GM12878 (cell line): ENCODE measurements at regions not wholly inside any gene's neighbourhood (a gene's known extent, or its start where the extent isn't known, plus 50 kb on each side); places are given as distances from the start of the nearest gene placed in this dataset.

ENCODE experiments used
- FOXM1 ChIP-seq: IDR thresholded peaks from 2 replicates; pipeline ENCODE4 v1.6.1; 2012; ENCODE audit warnings: low read depth, mild to moderate bottlenecking, inconsistent platforms, low read length, moderate library complexity
- MYC ChIP-seq: IDR thresholded peaks from 2 replicates; pipeline ENCODE4 v1.6.1; 2011; ENCODE audit warnings: mild to moderate bottlenecking, low read length, moderate library complexity, inconsistent platforms; ENCODE audit not compliant: insufficient read depth, insufficient replicate concordance, insufficient read length, severe bottlenecking
- POLR2A ChIP-seq: IDR thresholded peaks from 2 replicates; pipeline ENCODE4 v1.6.1; 2011; ENCODE audit warnings: low read depth, mild to moderate bottlenecking, low read length
- POLR2AphosphoS5 ChIP-seq: IDR thresholded peaks from 2 replicates; pipeline ENCODE4 v1.6.1; 2011; ENCODE audit warnings: mild to moderate bottlenecking, low read length, inconsistent platforms
- RFX5 ChIP-seq: IDR thresholded peaks from 2 replicates; pipeline ENCODE4 v1.6.1; 2011; ENCODE audit warnings: low read depth, low read length, improper control_type of control experiment
- SP1 ChIP-seq: IDR thresholded peaks from one replicate; pipeline ENCODE4 v1.6.1; 2011; ENCODE audit warnings: low read depth, low read length
- TCF12 ChIP-seq: IDR thresholded peaks from 2 replicates; pipeline ENCODE4 v1.6.1; 2011; ENCODE audit warnings: low read depth, mild to moderate bottlenecking, low read length
- TCF3 ChIP-seq: IDR thresholded peaks from 2 replicates; pipeline ENCODE4 v1.6.1; 2012; ENCODE audit warnings: low read depth, mild to moderate bottlenecking, low read length, borderline replicate concordance; ENCODE audit not compliant: insufficient read depth
- YY1 ChIP-seq: IDR thresholded peaks from 2 replicates; pipeline ENCODE4 v1.6.1; 2011; ENCODE audit warnings: low read depth, mild to moderate bottlenecking, low read length
- ZNF274 ChIP-seq: IDR thresholded peaks from one replicate; pipeline ENCODE4 v1.8.0; 2011; ENCODE audit not compliant: insufficient read length, insufficient read depth
- TF ChIP-seq, protein P1 (sequence below), 3 experiments: IDR thresholded peaks in 2 of 3; conservative IDR thresholded peaks in 1 of 3; 2 replicates each; pipeline ENCODE4 v1.5.1; 2011; ENCODE audit warnings: low read depth in 3 of 3, low read length in 3 of 3, mild to moderate bottlenecking in 3 of 3, control low read depth in 2 of 3, moderate library complexity in 2 of 3, inconsistent platforms in 1 of 3, mixed read lengths in 1 of 3; ENCODE audit not compliant: control insufficient read depth in 2 of 3, insufficient read depth in 1 of 3; ENCODE audit errors: extremely low read depth in 1 of 3
- TF ChIP-seq, protein P2 (sequence below): IDR thresholded peaks from 2 replicates; pipeline ENCODE4 v1.6.1; 2011; ENCODE audit warnings: borderline replicate concordance, low read depth, mild to moderate bottlenecking, moderate library complexity, mixed read lengths, low read length; ENCODE audit not compliant: insufficient read depth; ENCODE audit errors: extremely low read length

DNA sequence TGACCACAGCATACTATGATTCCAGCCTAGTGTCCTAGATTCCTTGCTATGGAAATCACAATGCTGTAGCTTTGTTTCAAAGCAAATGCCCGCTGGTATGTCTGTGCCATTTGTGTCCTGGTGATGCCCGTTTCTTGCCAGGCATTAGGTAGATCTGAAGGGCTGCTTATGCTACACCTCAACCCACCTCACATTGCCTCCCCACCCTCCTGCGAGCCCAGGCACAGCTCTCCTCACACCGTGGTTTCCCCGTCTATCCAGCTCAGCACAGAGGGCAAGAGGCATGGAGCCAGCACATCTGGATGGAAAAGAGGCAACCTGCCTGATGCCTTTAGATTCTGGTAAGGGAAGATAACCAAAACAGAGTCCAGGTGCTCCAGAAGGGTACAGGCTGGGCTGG is 307.4 kb upstream of the B3GAT1 start:
- no peak for TF ChIP-seq ZNF274
- TF ChIP-seq, protein P1, sequence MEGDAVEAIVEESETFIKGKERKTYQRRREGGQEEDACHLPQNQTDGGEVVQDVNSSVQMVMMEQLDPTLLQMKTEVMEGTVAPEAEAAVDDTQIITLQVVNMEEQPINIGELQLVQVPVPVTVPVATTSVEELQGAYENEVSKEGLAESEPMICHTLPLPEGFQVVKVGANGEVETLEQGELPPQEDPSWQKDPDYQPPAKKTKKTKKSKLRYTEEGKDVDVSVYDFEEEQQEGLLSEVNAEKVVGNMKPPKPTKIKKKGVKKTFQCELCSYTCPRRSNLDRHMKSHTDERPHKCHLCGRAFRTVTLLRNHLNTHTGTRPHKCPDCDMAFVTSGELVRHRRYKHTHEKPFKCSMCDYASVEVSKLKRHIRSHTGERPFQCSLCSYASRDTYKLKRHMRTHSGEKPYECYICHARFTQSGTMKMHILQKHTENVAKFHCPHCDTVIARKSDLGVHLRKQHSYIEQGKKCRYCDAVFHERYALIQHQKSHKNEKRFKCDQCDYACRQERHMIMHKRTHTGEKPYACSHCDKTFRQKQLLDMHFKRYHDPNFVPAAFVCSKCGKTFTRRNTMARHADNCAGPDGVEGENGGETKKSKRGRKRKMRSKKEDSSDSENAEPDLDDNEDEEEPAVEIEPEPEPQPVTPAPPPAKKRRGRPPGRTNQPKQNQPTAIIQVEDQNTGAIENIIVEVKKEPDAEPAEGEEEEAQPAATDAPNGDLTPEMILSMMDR (IDR thresholded peaks at IDR 0.05 in 2 of 3, conservative IDR thresholded peaks at IDR 0.05 in 1 of 3; ENCODE audit: control insufficient read depth in 2 of 3, extremely low read depth in 1 of 3, insufficient read depth in 1 of 3, low read depth in 3 of 3, low read length in 3 of 3), result no peak
- no peak for TF ChIP-seq YY1
- TF ChIP-seq POLR2A, result no peak
- TF ChIP-seq, protein P2, sequence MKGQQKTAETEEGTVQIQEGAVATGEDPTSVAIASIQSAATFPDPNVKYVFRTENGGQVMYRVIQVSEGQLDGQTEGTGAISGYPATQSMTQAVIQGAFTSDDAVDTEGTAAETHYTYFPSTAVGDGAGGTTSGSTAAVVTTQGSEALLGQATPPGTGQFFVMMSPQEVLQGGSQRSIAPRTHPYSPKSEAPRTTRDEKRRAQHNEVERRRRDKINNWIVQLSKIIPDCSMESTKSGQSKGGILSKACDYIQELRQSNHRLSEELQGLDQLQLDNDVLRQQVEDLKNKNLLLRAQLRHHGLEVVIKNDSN, result no peak
- TF ChIP-seq TCF3, result no peak
- TF ChIP-seq POLR2AphosphoS5, result no peak
- TF ChIP-seq TCF12, result no peak
- no peak for TF ChIP-seq FOXM1
- no peak for TF ChIP-seq SP1
- no peak for TF ChIP-seq RFX5
- no peak for TF ChIP-seq MYC
